ENCODE measurements at regions not wholly inside any gene's neighbourhood (a gene's known extent, or its start where the extent isn't known, plus 50 kb on each side); places are given as distances from the start of the nearest gene placed in this dataset.

- Mint-ChIP-seq H3K27me3 (ENCODE audit: low read depth in 3 of 3) (peaks cover 0 to 3% (median 2%) of the 10 kb centered on the region in 3 donors), H3K9me3 (peaks cover 0 to 2% (median 0%) of the 10 kb centered on the region in 7 donors), H3K27ac (no peak overlapping the region), H3K36me3 (peaks cover 66 to 76% of the 10 kb centered on the region in 2 donors), H3K4me3 (no peak overlapping the region), H3K4me1 (peaks cover 31% of the 10 kb centered on the region)
- H3K9ac ChIP-seq (ENCODE audit: insufficient read depth, low read length, poor library complexity, severe bottlenecking), result no peak overlapping the region
- H3K9me3 ChIP-seq (replicated peaks in 1 of 2; ENCODE audit: control insufficient read depth in 1 of 2, insufficient read depth in 1 of 2, low read length in 2 of 2), result no peaks in the 10 kb centered on the region
- no peak overlapping the region for H3K4me2 ChIP-seq (replicated peaks; ENCODE audit: extremely low read depth, low read length, poor library complexity, severe bottlenecking)
- H3K4me3 ChIP-seq (replicated peaks in 1 of 3; ENCODE audit: low read depth in 2 of 3, low read length in 3 of 3), result no peak overlapping the region
- peaks cover 73% of the 10 kb centered on the region for H3K79me2 ChIP-seq (ENCODE audit: insufficient read depth, low read length)
- H2AFZ ChIP-seq (ENCODE audit: insufficient read depth, low read depth, low read length, poor library complexity, severe bottlenecking), result no peak overlapping the region
- no peak for TF ChIP-seq CTCF (IDR thresholded peaks at IDR 0.05)
- no peak for DNase-seq
- H3K27ac ChIP-seq (ENCODE audit: low read depth in 1 of 2, low read length in 2 of 2), result peak overlapping the region in 1 of 2 donors; percentile 27
- H4K20me1 ChIP-seq (ENCODE audit: insufficient read depth, low read length), result peaks cover 76% of the 10 kb centered on the region
- H3K4me1 ChIP-seq (ENCODE audit: control insufficient read depth in 1 of 2, insufficient read depth in 2 of 2, low read length in 2 of 2), result peaks cover 33 to 36% of the 10 kb centered on the region in 2 donors
- WGBS (ENCODE audit: insufficient coverage), result 95% methylated on average over 15 of the region's 15 CpGs
- H3K36me3 ChIP-seq (replicated peaks in 1 of 2; ENCODE audit: control insufficient read depth in 1 of 2, insufficient read depth in 2 of 2, low read length in 2 of 2), result peaks cover 34 to 70% of the 10 kb centered on the region in 2 donors
- no peaks in the 10 kb centered on the region for H3K27me3 ChIP-seq (ENCODE audit: control insufficient read depth in 2 of 2, insufficient read depth in 2 of 2, low read length in 2 of 2)
- intact Hi-C loops (cut with micrococcal nuclease), result loop anchor here (5.0 to 10.0 kb wide), 3 partner anchors 56 to 322 kb away; no protein-coding TSS in a partner anchor
Observed at GRCh38 chr12:124450376-124450750, 117.0 kb downstream of the NCOR2 start.

GRCh38 chr12:124449623-124450375 lies 117.6 kb downstream of the NCOR2 start:
- peaks cover 81% of the 10 kb centered on the region for H4K20me1 ChIP-seq (ENCODE audit: insufficient read depth, low read length)
- H3K27ac ChIP-seq (ENCODE audit: low read depth in 1 of 2, low read length in 2 of 2), result peak overlapping the region in 1 of 2 donors; percentile 27
- no peaks in the 10 kb centered on the region for H3K27me3 ChIP-seq (ENCODE audit: control insufficient read depth in 2 of 2, insufficient read depth in 2 of 2, low read length in 2 of 2)
- no peak for DNase-seq
- no peak overlapping the region for H3K4me2 ChIP-seq (replicated peaks; ENCODE audit: extremely low read depth, low read length, poor library complexity, severe bottlenecking)
- peaks cover 0 to 2% (median 0%) of the 10 kb centered on the region in 7 donors for H3K9me3 Mint-ChIP-seq
- WGBS (ENCODE audit: insufficient coverage), result 97% methylated on average over 18 of the region's 25 CpGs
- H3K4me3 ChIP-seq (replicated peaks in 1 of 3; ENCODE audit: low read depth in 2 of 3, low read length in 3 of 3), result no peak overlapping the region
- H3K27me3 Mint-ChIP-seq (ENCODE audit: low read depth in 3 of 3), result peaks cover 0 to 1% (median under 1%) of the 10 kb centered on the region in 3 donors
- H3K9ac ChIP-seq (ENCODE audit: insufficient read depth, low read length, poor library complexity, severe bottlenecking), result no peak overlapping the region
- peaks cover 65 to 76% of the 10 kb centered on the region in 2 donors for H3K36me3 Mint-ChIP-seq
- peak overlapping the region in 2 of 7 donors; percentile 6 to 50 for H3K27ac Mint-ChIP-seq
- peaks cover 40 to 71% of the 10 kb centered on the region in 2 donors for H3K36me3 ChIP-seq (replicated peaks in 1 of 2; ENCODE audit: control insufficient read depth in 1 of 2, insufficient read depth in 2 of 2, low read length in 2 of 2)
- H3K9me3 ChIP-seq (replicated peaks in 1 of 2; ENCODE audit: control insufficient read depth in 1 of 2, insufficient read depth in 1 of 2, low read length in 2 of 2), result no peaks in the 10 kb centered on the region
- intact Hi-C loops (cut with micrococcal nuclease), result loop anchor here (5.0 to 10.0 kb wide), 3 partner anchors 55 to 323 kb away; no protein-coding TSS in a partner anchor
- no peak for TF ChIP-seq CTCF (IDR thresholded peaks at IDR 0.05)
- no peak overlapping the region for H2AFZ ChIP-seq (ENCODE audit: insufficient read depth, low read depth, low read length, poor library complexity, severe bottlenecking)
- H3K4me1 ChIP-seq (ENCODE audit: control insufficient read depth in 1 of 2, insufficient read depth in 2 of 2, low read length in 2 of 2), result peaks cover 28 to 30% of the 10 kb centered on the region in 2 donors
- peaks cover 25% of the 10 kb centered on the region for H3K4me1 Mint-ChIP-seq
- no peak overlapping the region for H3K4me3 Mint-ChIP-seq
- peaks cover 67% of the 10 kb centered on the region for H3K79me2 ChIP-seq (ENCODE audit: insufficient read depth, low read length)
